ENCODE measurements at regions not wholly inside any gene's neighbourhood (a gene's known extent, or its start where the extent isn't known, plus 50 kb on each side); places are given as distances from the start of the nearest gene placed in this dataset.
A peak's percentile ranks its signal among the peaks of the same experiment; 100 is the strongest.

DNA sequence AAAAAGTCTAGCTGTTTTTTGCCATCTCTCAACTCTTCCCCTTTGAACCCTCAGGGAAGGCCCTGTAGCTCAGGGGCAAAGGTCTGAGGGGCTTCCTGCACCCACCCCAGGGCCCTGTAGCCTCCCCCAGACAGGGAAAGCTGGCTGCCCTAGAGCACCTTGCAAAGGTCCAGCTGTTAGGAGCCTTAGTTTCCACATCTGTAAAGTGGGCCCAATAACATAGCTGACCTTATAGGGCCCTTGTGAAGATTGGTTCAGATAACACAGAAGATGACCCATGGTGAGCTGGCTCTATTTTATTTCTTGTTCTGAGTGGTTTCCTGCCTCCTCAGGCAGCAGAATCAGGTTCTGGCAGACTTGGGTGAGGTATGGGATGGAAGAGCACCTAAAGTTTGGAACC is 55.2 kb upstream of the SMAD6 start:
- no peaks in the 10 kb centered on the region for H3K9me3 ChIP-seq (ENCODE audit: control insufficient read depth in 1 of 2, low read length in 2 of 2)
- intact Hi-C loops (cut with micrococcal nuclease), result no loop called here
- H3K27me3 Mint-ChIP-seq, result no peaks in the 10 kb centered on the region
- CTCF ChIA-PET (ENCODE audit: partially characterized antibody), result no interaction called here
- no peak for DNase-seq
- H3K27me3 ChIP-seq (ENCODE audit: insufficient read depth, low read length), result no peaks in the 10 kb centered on the region
- no peak overlapping the region for H3K27ac Mint-ChIP-seq
- no peak overlapping the region for H3K4me3 Mint-ChIP-seq
- H3K27ac ChIP-seq (ENCODE audit: low read depth, low read length), result no peak overlapping the region
- POLR2A ChIA-PET (ENCODE audit: partially characterized antibody), result no interaction called here
- H3K4me1 ChIP-seq (ENCODE audit: insufficient read depth, low read length), result no peaks in the 10 kb centered on the region
- H3K36me3 ChIP-seq (ENCODE audit: insufficient read depth, low read length), result no peaks in the 10 kb centered on the region
- no peaks in the 10 kb centered on the region for H3K9me3 Mint-ChIP-seq
- H3K4me3 ChIP-seq (ENCODE audit: low read length in 2 of 2), result no peak overlapping the region
- no peaks in the 10 kb centered on the region for H3K36me3 Mint-ChIP-seq
- H3K4me1 Mint-ChIP-seq, result no peaks in the 10 kb centered on the region

- Mint-ChIP-seq H3K27me3 (no peaks in the 10 kb centered on the region), H3K4me3 (no peak overlapping the region), H3K27ac (no peak overlapping the region), H3K9me3 (no peaks in the 10 kb centered on the region), H3K4me1 (no peaks in the 10 kb centered on the region), H3K36me3 (no peaks in the 10 kb centered on the region)
- Histone ChIP-seq H3K27me3 (ENCODE audit: insufficient read depth, low read length) (no peaks in the 10 kb centered on the region), H3K36me3 (ENCODE audit: insufficient read depth, low read length) (no peaks in the 10 kb centered on the region), H3K27ac (ENCODE audit: low read depth, low read length) (no peak overlapping the region), H3K4me1 (ENCODE audit: insufficient read depth, low read length) (no peaks in the 10 kb centered on the region), H3K9me3 (ENCODE audit: control insufficient read depth in 1 of 2, low read length in 2 of 2) (no peaks in the 10 kb centered on the region), H3K4me3 (ENCODE audit: low read length in 2 of 2) (no peak overlapping the region)
- POLR2A ChIA-PET (ENCODE audit: partially characterized antibody), result no interaction called here
- intact Hi-C loops (cut with micrococcal nuclease), result no loop called here
- no peak for DNase-seq
- CTCF ChIA-PET (ENCODE audit: partially characterized antibody), result no interaction called here
Observed at GRCh38 chr15:66647358-66647757, 54.7 kb upstream of the SMAD6 start.

DNA sequence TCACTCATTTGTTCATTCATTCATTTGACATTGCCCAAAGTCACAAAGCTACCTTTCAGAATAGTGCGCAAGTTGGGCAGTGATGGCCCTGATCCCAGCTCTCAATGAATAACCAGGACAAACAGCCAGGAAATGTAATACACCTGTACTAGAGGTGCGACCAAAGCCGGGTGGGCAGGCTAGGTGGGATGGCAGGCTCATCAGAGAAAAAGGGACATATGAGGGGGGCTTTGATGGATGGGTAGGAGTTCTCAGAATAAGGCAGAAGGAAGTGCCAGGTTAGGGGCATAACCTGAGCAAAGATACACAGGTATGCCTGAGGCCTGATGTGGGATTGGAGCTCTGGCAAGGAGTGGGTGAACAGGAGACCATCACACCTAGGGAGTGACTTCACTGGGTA is 53.4 kb upstream of the SMAD6 start:
- DNase-seq, result no peak
- H3K27ac ChIP-seq (ENCODE audit: low read depth, low read length), result no peak overlapping the region
- Mint-ChIP-seq H3K36me3 (no peaks in the 10 kb centered on the region), H3K4me3 (no peak overlapping the region), H3K27ac (no peak overlapping the region), H3K27me3 (peaks cover 0 to under 1% of the 10 kb centered on the region in 2 donors), H3K4me1 (no peaks in the 10 kb centered on the region), H3K9me3 (peaks cover 0 to 2% (median 0%) of the 10 kb centered on the region in 8 donors)
- no peaks in the 10 kb centered on the region for H3K4me1 ChIP-seq (ENCODE audit: insufficient read depth, low read length)
- no peaks in the 10 kb centered on the region for H3K27me3 ChIP-seq (ENCODE audit: insufficient read depth, low read length)
- ChIA-PET POLR2A (ENCODE audit: partially characterized antibody) (no interaction called here), CTCF (ENCODE audit: partially characterized antibody) (interaction anchor here (1.5 kb wide), 1 partner anchor 9 kb away, joined by 3 read pairs; no protein-coding TSS in a partner anchor)
- H3K4me3 ChIP-seq (ENCODE audit: low read length in 2 of 2), result no peak overlapping the region
- no peaks in the 10 kb centered on the region for H3K9me3 ChIP-seq (ENCODE audit: control insufficient read depth in 1 of 2, low read length in 2 of 2)
- intact Hi-C loops (cut with micrococcal nuclease), result no loop called here
- H3K36me3 ChIP-seq (ENCODE audit: insufficient read depth, low read length), result no peaks in the 10 kb centered on the region

GRCh38 chr15:66649235-66649984 is 52.6 kb upstream of the SMAD6 start:
- POLR2A ChIA-PET (ENCODE audit: partially characterized antibody), result no interaction called here
- Histone ChIP-seq H3K36me3 (ENCODE audit: insufficient read depth, low read length) (no peaks in the 10 kb centered on the region), H3K27me3 (ENCODE audit: insufficient read depth, low read length) (no peaks in the 10 kb centered on the region), H3K4me3 (ENCODE audit: low read length in 2 of 2) (no peak overlapping the region), H3K9me3 (ENCODE audit: control insufficient read depth in 1 of 2, low read length in 2 of 2) (no peaks in the 10 kb centered on the region), H3K27ac (ENCODE audit: low read depth, low read length) (no peak overlapping the region), H3K4me1 (ENCODE audit: insufficient read depth, low read length) (no peaks in the 10 kb centered on the region)
- intact Hi-C loops (cut with micrococcal nuclease), result no loop called here
- no peak for DNase-seq
- Mint-ChIP-seq H3K27me3 (peaks cover 2 to 7% of the 10 kb centered on the region in 2 donors), H3K4me1 (peaks cover 0 to 4% (median 1%) of the 10 kb centered on the region in 4 donors), H3K27ac (peak overlapping the region in 1 of 7 donors; percentile 9), H3K9me3 (peaks cover 0 to 2% (median 0%) of the 10 kb centered on the region in 8 donors), H3K36me3 (no peaks in the 10 kb centered on the region), H3K4me3 (no peak overlapping the region)
- CTCF ChIA-PET (ENCODE audit: partially characterized antibody), result interaction anchor here (0.5 to 1.5 kb wide), 2 partner anchors 10 to 1597 kb away, joined by 3 read pairs; no protein-coding TSS in a partner anchor

DNA sequence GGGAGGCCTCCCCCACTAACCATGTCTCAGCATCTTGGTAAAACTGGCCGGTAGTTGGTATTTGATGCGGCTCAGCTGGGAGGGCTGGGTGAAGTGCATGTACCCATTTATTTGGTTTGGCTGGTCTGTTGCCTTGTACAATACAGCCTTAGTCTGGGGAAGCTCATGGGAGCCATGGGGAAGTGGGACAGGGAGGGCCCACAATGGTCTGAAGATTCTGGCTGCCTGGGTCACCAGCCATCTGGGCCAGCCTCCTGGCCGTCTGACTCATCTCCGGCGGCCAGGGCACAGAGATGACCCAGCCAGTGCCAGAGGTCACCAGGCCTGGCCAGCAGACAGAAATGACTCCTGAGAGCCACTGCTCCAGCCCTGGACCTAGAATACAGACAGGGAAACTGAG is 51.6 kb upstream of the SMAD6 start:
- intact Hi-C loops (cut with micrococcal nuclease), result no loop called here
- Histone ChIP-seq H3K9me3 (ENCODE audit: control insufficient read depth in 1 of 2, low read length in 2 of 2) (no peaks in the 10 kb centered on the region), H3K36me3 (ENCODE audit: insufficient read depth, low read length) (no peaks in the 10 kb centered on the region), H3K27ac (ENCODE audit: low read depth, low read length) (no peak overlapping the region), H3K4me3 (ENCODE audit: low read length in 2 of 2) (no peak overlapping the region), H3K27me3 (ENCODE audit: insufficient read depth, low read length) (no peaks in the 10 kb centered on the region), H3K4me1 (ENCODE audit: insufficient read depth, low read length) (no peaks in the 10 kb centered on the region)
- no peaks in the 10 kb centered on the region for H3K36me3 Mint-ChIP-seq
- H3K27me3 Mint-ChIP-seq, result peaks cover 2 to 7% of the 10 kb centered on the region in 2 donors
- H3K4me1 Mint-ChIP-seq, result peaks cover 2 to 4% (median 3%) of the 10 kb centered on the region in 4 donors
- H3K27ac Mint-ChIP-seq, result no peak overlapping the region
- H3K9me3 Mint-ChIP-seq, result peaks cover 0 to 2% (median 0%) of the 10 kb centered on the region in 8 donors
- POLR2A ChIA-PET (ENCODE audit: partially characterized antibody), result no interaction called here
- DNase-seq, result no peak
- CTCF ChIA-PET (ENCODE audit: partially characterized antibody), result no interaction called here
- no peak overlapping the region for H3K4me3 Mint-ChIP-seq

GRCh38 chr15:66651198-66651597 is 50.8 kb upstream of the SMAD6 start:
- H3K9me3 ChIP-seq (ENCODE audit: control insufficient read depth in 1 of 2, low read length in 2 of 2), result no peaks in the 10 kb centered on the region
- H3K4me3 ChIP-seq (ENCODE audit: low read length in 2 of 2), result no peak overlapping the region
- no peak overlapping the region for H3K4me3 Mint-ChIP-seq
- peaks cover 0 to 2% (median 0%) of the 10 kb centered on the region in 8 donors for H3K9me3 Mint-ChIP-seq
- CTCF ChIA-PET (ENCODE audit: partially characterized antibody), result no interaction called here
- POLR2A ChIA-PET (ENCODE audit: partially characterized antibody), result no interaction called here
- no peaks in the 10 kb centered on the region for H3K36me3 Mint-ChIP-seq
- H3K36me3 ChIP-seq (ENCODE audit: insufficient read depth, low read length), result no peaks in the 10 kb centered on the region
- intact Hi-C loops (cut with micrococcal nuclease), result no loop called here
- no peak overlapping the region for H3K27ac ChIP-seq (ENCODE audit: low read depth, low read length)
- H3K4me1 Mint-ChIP-seq, result peaks cover 2 to 10% (median 4%) of the 10 kb centered on the region in 4 donors
- no peaks in the 10 kb centered on the region for H3K27me3 ChIP-seq (ENCODE audit: insufficient read depth, low read length)
- H3K27me3 Mint-ChIP-seq, result peaks cover 4 to 10% of the 10 kb centered on the region in 2 donors
- no peak overlapping the region for H3K27ac Mint-ChIP-seq
- DNase-seq, result no peak
- no peaks in the 10 kb centered on the region for H3K4me1 ChIP-seq (ENCODE audit: insufficient read depth, low read length)

GRCh38 chr15:66651913-66652642 is 50.0 kb upstream of the SMAD6 start:
- no peak overlapping the region for H3K4me3 ChIP-seq (ENCODE audit: low read length in 2 of 2)
- intact Hi-C loops (cut with micrococcal nuclease), result no loop called here
- no peak for DNase-seq
- peaks cover 4 to 11% of the 10 kb centered on the region in 2 donors for H3K27me3 Mint-ChIP-seq
- no peaks in the 10 kb centered on the region for H3K36me3 Mint-ChIP-seq
- H3K4me3 Mint-ChIP-seq, result no peak overlapping the region
- H3K4me1 ChIP-seq (ENCODE audit: insufficient read depth, low read length), result no peaks in the 10 kb centered on the region
- H3K27me3 ChIP-seq (ENCODE audit: insufficient read depth, low read length), result no peaks in the 10 kb centered on the region
- CTCF ChIA-PET (ENCODE audit: partially characterized antibody), result no interaction called here
- H3K4me1 Mint-ChIP-seq, result peaks cover 3 to 10% (median 4%) of the 10 kb centered on the region in 4 donors
- H3K27ac Mint-ChIP-seq, result peak overlapping the region in 1 of 7 donors; percentile 7
- POLR2A ChIA-PET (ENCODE audit: partially characterized antibody), result interaction anchor here (0.6 kb wide), 1 partner anchor 14 kb away, joined by 4 read pairs; no protein-coding TSS in a partner anchor
- H3K9me3 ChIP-seq (ENCODE audit: control insufficient read depth in 1 of 2, low read length in 2 of 2), result no peaks in the 10 kb centered on the region
- no peak overlapping the region for H3K27ac ChIP-seq (ENCODE audit: low read depth, low read length)
- H3K36me3 ChIP-seq (ENCODE audit: insufficient read depth, low read length), result no peaks in the 10 kb centered on the region
- peaks cover 0 to 2% (median 0%) of the 10 kb centered on the region in 8 donors for H3K9me3 Mint-ChIP-seq
